Suprapubic skin (tissue), 4 donors: ENCODE measurements at regions not wholly inside any gene's neighbourhood (a gene's known extent, or its start where the extent isn't known, plus 50 kb on each side); places are given as distances from the start of the nearest gene placed in this dataset.

Source experiments
- CTCF ChIP-seq, 2 donors: fragments of 200-600 bp in 1 of 2; fragments of 450-650 bp in 1 of 2; sonication (generic) in 1 of 2; IDR thresholded peaks; one replicate each; pipeline ENCODE4 v1.5.1; 2016 to 2019; ENCODE audit warnings: antibody characterized with exemption in 2 of 2, mild to moderate bottlenecking in 1 of 2, moderate library complexity in 1 of 2
- EP300 ChIP-seq: sonication (generic); formaldehyde crosslinking; IDR thresholded peaks from one replicate; pipeline ENCODE4 v1.6.1; 2017; ENCODE audit warnings: antibody characterized with exemption
- POLR2A ChIP-seq, 2 donors: fragments of 450-650 bp; IDR thresholded peaks; one replicate each; pipeline ENCODE4 v1.6.1; 2017; ENCODE audit warnings: antibody characterized with exemption in 2 of 2, mild to moderate bottlenecking in 2 of 2, moderate library complexity in 2 of 2
- POLR2AphosphoS5 ChIP-seq, 3 donors: sonication (generic); formaldehyde crosslinking; IDR thresholded peaks; one replicate each; pipeline ENCODE4 v1.6.1; 2017; ENCODE audit warnings: antibody characterized with exemption in 3 of 3

GRCh38 chr12:102682366-102683289 is 202.3 kb upstream of the IGF1 start:
- TF ChIP-seq CTCF (IDR thresholded peaks at IDR 0.05) (no peak), POLR2AphosphoS5 (IDR thresholded peaks at IDR 0.05) (no peak), POLR2A (IDR thresholded peaks at IDR 0.05) (no peak), EP300 (no peak)
